Kidney tubule cell (primary cell): ENCODE measurements at regions not wholly inside any gene's neighbourhood (a gene's known extent, or its start where the extent isn't known, plus 50 kb on each side); places are given as distances from the start of the nearest gene placed in this dataset.
"Not testable (repeated sequence)": the region's sequence is repeated elsewhere in the genome, so short reads cannot be mapped to it uniquely, and the experiment has no call there.

ENCODE experiments used
- DNase-seq: peaks from one replicate; pipeline ENCODE4 v3.0.0-alpha.2; 2018; ENCODE audit warnings: low spot score

- not testable (repeated sequence) for DNase-seq
These were observed 113.7 kb upstream of the RXFP1 start for GRCh38 chr4:158407961-158408360.

GRCh38 chr4:158410272-158410671 is 111.4 kb upstream of the RXFP1 start:
- DNase-seq, result no peak

GRCh38 chr4:158411269-158411668 is 110.4 kb upstream of the RXFP1 start:
- DNase-seq, result no peak

- DNase-seq, result not testable (repeated sequence)
These were observed 103.0 kb upstream of the RXFP1 start for GRCh38 chr4:158418679-158419078.

- DNase-seq, result no peak
These were observed 100.9 kb upstream of the RXFP1 start for GRCh38 chr4:158420782-158421181.

- no peak for DNase-seq
These were observed 99.1 kb upstream of the RXFP1 start for GRCh38 chr4:158422546-158422945.

GRCh38 chr4:158428242-158428641 is 93.4 kb upstream of the RXFP1 start:
- DNase-seq, result no peak

- no peak for DNase-seq
These were observed 78.9 kb upstream of the RXFP1 start for GRCh38 chr4:158442736-158443135.

GRCh38 chr4:158443731-158444130 is 78.0 kb upstream of the RXFP1 start:
- no peak for DNase-seq

GRCh38 chr4:158444621-158445020 is 77.1 kb upstream of the RXFP1 start:
- DNase-seq, result no peak

GRCh38 chr4:158446106-158446505 is 75.6 kb upstream of the RXFP1 start:
- DNase-seq, result no peak

GRCh38 chr4:158450741-158451140 is 70.9 kb upstream of the RXFP1 start:
- DNase-seq, result no peak

GRCh38 chr4:158452116-158452515 is 69.6 kb upstream of the RXFP1 start:
- not testable (repeated sequence) for DNase-seq

- DNase-seq, result no peak
These were observed 63.3 kb upstream of the RXFP1 start for GRCh38 chr4:158458271-158458895.

- no peak for DNase-seq
These were observed 62.4 kb upstream of the RXFP1 start for GRCh38 chr4:158459085-158459820.

- no peak for DNase-seq
These were observed 60.3 kb upstream of the RXFP1 start for GRCh38 chr4:158461336-158461735.

- no peak for DNase-seq
These were observed 59.1 kb upstream of the RXFP1 start for GRCh38 chr4:158462611-158463010.
